WTC11 (cell line): ENCODE measurements at regions not wholly inside any gene's neighbourhood (a gene's known extent, or its start where the extent isn't known, plus 50 kb on each side); places are given as distances from the start of the nearest gene placed in this dataset.

Source experiments
- ATAC-seq: fragments of 200-7000 bp; cut with Tn5 transposase; 2 replicates; pipeline ENCODE4 v1.10.0; 2021; ENCODE audit warnings: mild to moderate bottlenecking, moderate library complexity
- CTCF ChIA-PET: fragments of 300-600 bp; sonication (Branson Sonifier 250); formaldehyde crosslinking; loops from one replicate; lab custom pipeline; 2021; ENCODE audit warnings: antibody characterized with exemption; lab: Charles Lee
- POLR2A ChIA-PET: fragments of 350-600 bp; sonication (Branson Sonifier 250); formaldehyde crosslinking; loops from one replicate; lab custom pipeline; 2021; ENCODE audit warnings: antibody characterized with exemption; lab: Charles Lee
- DNase-seq: peaks from one replicate; pipeline ENCODE4 v3.0.0; 2021; ENCODE audit warnings: low spot score
- H3K27ac Mint-ChIP-seq: 2 replicates; pipeline ENCODE4 v1.8.0; 2021; ENCODE audit warnings: mixed read lengths
- H3K27me3 Mint-ChIP-seq: 2 replicates; pipeline ENCODE4 v1.8.0; 2021; ENCODE audit warnings: low read depth, mild to moderate bottlenecking, moderate library complexity, mixed read lengths
- H3K36me3 Mint-ChIP-seq: 2 replicates; pipeline ENCODE4 v1.8.0; 2021; ENCODE audit warnings: mixed read lengths
- H3K4me1 Mint-ChIP-seq: 2 replicates; pipeline ENCODE4 v1.8.0; 2022; ENCODE audit warnings: mixed read lengths
- H3K4me3 Mint-ChIP-seq: 2 replicates; pipeline ENCODE4 v1.8.0; 2021; ENCODE audit warnings: mild to moderate bottlenecking, moderate library complexity, mixed read lengths
- H3K9me3 Mint-ChIP-seq: 2 replicates; pipeline ENCODE4 v1.8.0; 2021; ENCODE audit warnings: mixed read lengths
- ARID4B ChIP-seq: sonication (generic); formaldehyde crosslinking; IDR thresholded peaks from 2 replicates; pipeline ENCODE4 v1.8.0; 2023; ENCODE audit warnings: missing genetic modification reagents, mild to moderate bottlenecking, borderline replicate concordance
- E2F4 ChIP-seq: sonication (generic); formaldehyde crosslinking; IDR thresholded peaks from 2 replicates; pipeline ENCODE4 v1.8.1; 2022; ENCODE audit warnings: low read depth, mild to moderate bottlenecking, moderate library complexity, missing genetic modification reagents, borderline replicate concordance
- ERG ChIP-seq: fragments of 250-450 bp; sonication (Bioruptor Pico); IDR thresholded peaks from 2 replicates; pipeline ENCODE4 v1.8.0; 2021; ENCODE audit warnings: mild to moderate bottlenecking
- FOXP4 ChIP-seq: sonication (generic); formaldehyde crosslinking; IDR thresholded peaks from 2 replicates; pipeline ENCODE4 v1.8.0; 2022; ENCODE audit warnings: mild to moderate bottlenecking, missing genetic modification reagents
- GRHL2 ChIP-seq: fragments of 250-450 bp; sonication (Bioruptor Pico); IDR thresholded peaks from 2 replicates; pipeline ENCODE4 v1.8.0; 2022; ENCODE audit warnings: mild to moderate bottlenecking, moderate library complexity; ENCODE audit not compliant: insufficient replicate concordance, severe bottlenecking
- IRF1 ChIP-seq: sonication (generic); formaldehyde crosslinking; IDR thresholded peaks from 2 replicates; pipeline ENCODE4 v1.8.0; 2023; ENCODE audit warnings: missing genetic modification reagents
- IRF2 ChIP-seq: sonication (generic); formaldehyde crosslinking; IDR thresholded peaks from 2 replicates; pipeline ENCODE4 v1.8.0; 2022; ENCODE audit warnings: low read depth, missing genetic modification reagents, borderline replicate concordance
- MAX ChIP-seq: sonication (generic); formaldehyde crosslinking; IDR thresholded peaks from 2 replicates; pipeline ENCODE4 v1.8.0; 2022; ENCODE audit warnings: mild to moderate bottlenecking, missing genetic modification reagents
- MYBL2 ChIP-seq: sonication (generic); formaldehyde crosslinking; IDR thresholded peaks from 2 replicates; pipeline ENCODE4 v1.8.1; 2023; ENCODE audit warnings: mild to moderate bottlenecking, moderate library complexity, missing genetic modification reagents
- OVOL2 ChIP-seq: fragments of 250-450 bp; sonication (Bioruptor Pico); IDR thresholded peaks from 2 replicates; pipeline ENCODE4 v1.9.0; 2021; ENCODE audit warnings: mild to moderate bottlenecking, borderline replicate concordance
- PREB ChIP-seq: sonication (generic); formaldehyde crosslinking; IDR thresholded peaks from 2 replicates; pipeline ENCODE4 v1.8.1; 2022; ENCODE audit warnings: mild to moderate bottlenecking, missing genetic modification reagents, moderate library complexity, borderline replicate concordance
- RELA ChIP-seq: sonication (generic); formaldehyde crosslinking; IDR thresholded peaks from 2 replicates; pipeline ENCODE4 v1.8.1; 2022; ENCODE audit warnings: missing genetic modification reagents, mild to moderate bottlenecking, borderline replicate concordance
- TP53 ChIP-seq: sonication (generic); formaldehyde crosslinking; IDR thresholded peaks from 2 replicates; pipeline ENCODE4 v1.8.1; 2023; ENCODE audit warnings: mild to moderate bottlenecking, missing genetic modification reagents
- USF2 ChIP-seq: sonication (generic); formaldehyde crosslinking; IDR thresholded peaks from 2 replicates; pipeline ENCODE4 v1.8.1; 2023; ENCODE audit warnings: mild to moderate bottlenecking, missing genetic modification reagents, moderate library complexity
- ZNF317 ChIP-seq: sonication (generic); formaldehyde crosslinking; IDR thresholded peaks from 2 replicates; pipeline ENCODE4 v1.8.1; 2023; ENCODE audit warnings: low read depth, mild to moderate bottlenecking, moderate library complexity, missing genetic modification reagents, borderline replicate concordance
- ZNF396 ChIP-seq: fragments of 250-450 bp; sonication (Bioruptor Pico); IDR thresholded peaks from 2 replicates; pipeline ENCODE4 v1.8.0; 2021; ENCODE audit warnings: mild to moderate bottlenecking, moderate library complexity, borderline replicate concordance

- TF ChIP-seq IRF1, result no peak
- no peak for TF ChIP-seq E2F4 (CRISPR knock-in tag)
- no peak for TF ChIP-seq PREB (CRISPR knock-in tag)
Measured at GRCh38 chr21:17433730-17434129, 79.1 kb upstream of the CXADR start (continued).

- Mint-ChIP-seq H3K27me3 (peaks cover 12% of the 10 kb centered on the region), H3K27ac (no peak overlapping the region), H3K4me1 (peaks cover 39% of the 10 kb centered on the region), H3K4me3 (no peak overlapping the region), H3K36me3 (no peaks in the 10 kb centered on the region), H3K9me3 (no peaks in the 10 kb centered on the region)
- POLR2A ChIA-PET, result interaction anchor here (0.6 kb wide), 1 partner anchor 32 kb away, joined by 6 read pairs; no protein-coding TSS in a partner anchor
- no peak for TF ChIP-seq ZNF396 (CRISPR knock-in tag)
- CTCF ChIA-PET, result interaction anchor here (2.3 kb wide), 1 partner anchor 150 kb away, joined by 5 read pairs; no protein-coding TSS in a partner anchor
- DNase-seq (no peak), ATAC-seq (no peak)
Measured at GRCh38 chr21:17435565-17436543, 77.0 kb upstream of the CXADR start.

GRCh38 chr21:17436626-17437111, 76.2 kb upstream of the CXADR start:
- POLR2A ChIA-PET, result no interaction called here
- ATAC-seq (no peak), DNase-seq (no peak)
- H3K36me3 Mint-ChIP-seq, result no peaks in the 10 kb centered on the region
- CTCF ChIA-PET, result interaction anchor here (2.3 kb wide), 1 partner anchor 149 kb away, joined by 5 read pairs; no protein-coding TSS in a partner anchor
- H3K4me1 Mint-ChIP-seq, result peaks cover 44% of the 10 kb centered on the region
- no peak overlapping the region for H3K4me3 Mint-ChIP-seq
- no peak overlapping the region for H3K27ac Mint-ChIP-seq
- H3K9me3 Mint-ChIP-seq, result no peaks in the 10 kb centered on the region
- peaks cover 12% of the 10 kb centered on the region for H3K27me3 Mint-ChIP-seq
- TF ChIP-seq FOXP4 (CRISPR knock-in tag) (no peak), USF2 (CRISPR knock-in tag) (no peak), GRHL2 (CRISPR knock-in tag) (no peak), OVOL2 (CRISPR knock-in tag) (no peak), IRF2 (CRISPR knock-in tag) (no peak), ZNF317 (no peak), TP53 (CRISPR knock-in tag) (no peak), MAX (no peak), RELA (CRISPR knock-in tag) (no peak), ERG (CRISPR knock-in tag) (no peak), ARID4B (CRISPR knock-in tag) (no peak), MYBL2 (CRISPR knock-in tag) (no peak)
